ENCODE measurements at regions not wholly inside any gene's neighbourhood (a gene's known extent, or its start where the extent isn't known, plus 50 kb on each side); places are given as distances from the start of the nearest gene placed in this dataset.

GRCh38 chr1:30479575-30479974 is 243.8 kb downstream of the MATN1 start:
- DNase-seq (ENCODE audit: low read depth, low spot score): no peak

GRCh38 chr1:30478799-30479563 is 244.4 kb downstream of the MATN1 start:
- DNase-seq (ENCODE audit: low read depth, low spot score): no peak

GRCh38 chr1:30478283-30478682 is 245.1 kb downstream of the MATN1 start:
- DNase-seq (ENCODE audit: low read depth, low spot score): no peak

- no peak for DNase-seq (ENCODE audit: low read depth, low spot score)
These were observed 245.8 kb downstream of the MATN1 start for GRCh38 chr1:30477588-30477987.

GRCh38 chr1:30476911-30477459 is 246.4 kb downstream of the MATN1 start:
- no peak for DNase-seq (ENCODE audit: low read depth, low spot score)

- no peak for DNase-seq (ENCODE audit: low read depth, low spot score)
These were observed 246.9 kb downstream of the MATN1 start for GRCh38 chr1:30476476-30476875.

- DNase-seq (ENCODE audit: low read depth, low spot score): no peak
These were observed 247.4 kb downstream of the MATN1 start for GRCh38 chr1:30475966-30476365.

GRCh38 chr1:30475201-30475600 is 248.2 kb downstream of the MATN1 start:
- no peak for DNase-seq (ENCODE audit: low read depth, low spot score)

- no peak for DNase-seq (ENCODE audit: low read depth, low spot score)
These were observed 248.6 kb downstream of the MATN1 start for GRCh38 chr1:30474818-30475200.

- DNase-seq (ENCODE audit: low read depth, low spot score): no peak
These were observed 249.2 kb downstream of the MATN1 start for GRCh38 chr1:30473922-30474817.

GRCh38 chr1:30472526-30472925 is 250.9 kb downstream of the MATN1 start:
- no peak for DNase-seq (ENCODE audit: low read depth, low spot score)

GRCh38 chr1:30472009-30472408 is 251.4 kb downstream of the MATN1 start:
- DNase-seq (ENCODE audit: low read depth, low spot score): no peak

GRCh38 chr1:30471307-30471706 is 252.1 kb downstream of the MATN1 start:
- no peak for DNase-seq (ENCODE audit: low read depth, low spot score)

- no peak for DNase-seq (ENCODE audit: low read depth, low spot score)
These were observed 254.0 kb downstream of the MATN1 start for GRCh38 chr1:30469426-30469825.

GRCh38 chr1:30467101-30467500 is 256.3 kb downstream of the MATN1 start:
- no peak for DNase-seq (ENCODE audit: low read depth, low spot score)

- DNase-seq (ENCODE audit: low read depth, low spot score): no peak
These were observed 256.8 kb downstream of the MATN1 start for GRCh38 chr1:30466610-30467009.

- no peak for DNase-seq (ENCODE audit: low read depth, low spot score)
These were observed 257.4 kb downstream of the MATN1 start for GRCh38 chr1:30466026-30466425.

GRCh38 chr1:30465096-30465495 is 258.3 kb downstream of the MATN1 start:
- no peak for DNase-seq (ENCODE audit: low read depth, low spot score)

- DNase-seq (ENCODE audit: low read depth, low spot score): no peak
These were observed 259.2 kb downstream of the MATN1 start for GRCh38 chr1:30464187-30464617.

GRCh38 chr1:30462826-30463425 is 260.5 kb downstream of the MATN1 start:
- DNase-seq (ENCODE audit: low read depth, low spot score): no peak

GRCh38 chr1:30462166-30462565 is 261.2 kb downstream of the MATN1 start:
- no peak for DNase-seq (ENCODE audit: low read depth, low spot score)

- DNase-seq (ENCODE audit: low read depth, low spot score): no peak
These were observed 261.7 kb downstream of the MATN1 start for GRCh38 chr1:30461640-30462039.

Data from activated CD4-positive, CD25-positive, alpha-beta regulatory T cell treated with anti-CD3 and anti-CD28 coated beads, Interleukin-2, amount 50 U/mL, for 16 hours (primary cell).